ENCODE measurements at regions not wholly inside any gene's neighbourhood (a gene's known extent, or its start where the extent isn't known, plus 50 kb on each side); places are given as distances from the start of the nearest gene placed in this dataset.

GRCh38 chrX:110442635-110443034, 84.0 kb downstream of the RTL9 start:
- H4K20me1 ChIP-seq (ENCODE audit: insufficient read depth, low read length) = no peaks in the 10 kb centered on the region
- no peak overlapping the region for H2AFZ ChIP-seq (ENCODE audit: low read length)
- no peaks in the 10 kb centered on the region for H3K9me2 ChIP-seq (ENCODE audit: low read depth, low read length)
- H3K36me3 ChIP-seq (ENCODE audit: insufficient read depth, low read length) = no peaks in the 10 kb centered on the region
- no peak overlapping the region for H3K4me3 ChIP-seq (ENCODE audit: low read depth, low read length, poor library complexity, severe bottlenecking)
- no peaks in the 10 kb centered on the region for H3F3A ChIP-seq (ENCODE audit: insufficient read depth, low read length)
- H3K4me1 ChIP-seq (ENCODE audit: insufficient read depth, low read length, severe bottlenecking) = no peaks in the 10 kb centered on the region
- H3K79me2 ChIP-seq (ENCODE audit: insufficient read depth, low read length) = no peaks in the 10 kb centered on the region
- H3K27me3 ChIP-seq (ENCODE audit: insufficient read depth, low read length) = no peaks in the 10 kb centered on the region
- H3K9ac ChIP-seq (ENCODE audit: low read length) = no peak overlapping the region
- no peak for TF ChIP-seq EZH2 (IDR thresholded peaks at IDR 0.05; ENCODE audit: borderline replicate concordance, low read length)
- peak; percentile 25; the same call in 1 of the 2 replicates for TF ChIP-seq CTCF (IDR thresholded peaks at IDR 0.05; ENCODE audit: low read length)
- no peak overlapping the region for H3K4me2 ChIP-seq (ENCODE audit: low read length)
- no peak overlapping the region for H3K27ac ChIP-seq (ENCODE audit: low read depth, low read length, poor library complexity, severe bottlenecking)
- H3K9me3 ChIP-seq (ENCODE audit: low read length) = no peaks in the 10 kb centered on the region

GRCh38 chrX:110444996-110445395, 86.3 kb downstream of the RTL9 start:
- no peak overlapping the region for H3K27ac ChIP-seq (ENCODE audit: low read depth, low read length, poor library complexity, severe bottlenecking)
- no peaks in the 10 kb centered on the region for H4K20me1 ChIP-seq (ENCODE audit: insufficient read depth, low read length)
- TF ChIP-seq CTCF (IDR thresholded peaks at IDR 0.05; ENCODE audit: low read length) (no peak), EZH2 (IDR thresholded peaks at IDR 0.05; ENCODE audit: borderline replicate concordance, low read length) (no peak)
- H3K9ac ChIP-seq (ENCODE audit: low read length) = no peak overlapping the region
- H3K79me2 ChIP-seq (ENCODE audit: insufficient read depth, low read length) = no peaks in the 10 kb centered on the region
- no peaks in the 10 kb centered on the region for H3K9me3 ChIP-seq (ENCODE audit: low read length)
- no peaks in the 10 kb centered on the region for H3K36me3 ChIP-seq (ENCODE audit: insufficient read depth, low read length)
- H3K4me2 ChIP-seq (ENCODE audit: low read length) = no peak overlapping the region
- no peaks in the 10 kb centered on the region for H3F3A ChIP-seq (ENCODE audit: insufficient read depth, low read length)
- H3K4me1 ChIP-seq (ENCODE audit: insufficient read depth, low read length, severe bottlenecking) = no peaks in the 10 kb centered on the region
- H3K4me3 ChIP-seq (ENCODE audit: low read depth, low read length, poor library complexity, severe bottlenecking) = no peak overlapping the region
- H3K9me2 ChIP-seq (ENCODE audit: low read depth, low read length) = no peaks in the 10 kb centered on the region
- H2AFZ ChIP-seq (ENCODE audit: low read length) = no peak overlapping the region
- H3K27me3 ChIP-seq (ENCODE audit: insufficient read depth, low read length) = no peaks in the 10 kb centered on the region

- H3K27ac ChIP-seq (ENCODE audit: low read depth, low read length, poor library complexity, severe bottlenecking) = no peak overlapping the region
Observed at GRCh38 chrX:110448459-110448858, 89.8 kb downstream of the RTL9 start.

More at GRCh38 chrX:110448459-110448858, 89.8 kb downstream of the RTL9 start:
- no peaks in the 10 kb centered on the region for H3K9me3 ChIP-seq (ENCODE audit: low read length)
- H3K4me2 ChIP-seq (ENCODE audit: low read length) = no peak overlapping the region
- H3K9ac ChIP-seq (ENCODE audit: low read length) = no peak overlapping the region
- no peak for TF ChIP-seq EZH2 (IDR thresholded peaks at IDR 0.05; ENCODE audit: borderline replicate concordance, low read length)
- TF ChIP-seq CTCF (IDR thresholded peaks at IDR 0.05; ENCODE audit: low read length) = no peak
- H4K20me1 ChIP-seq (ENCODE audit: insufficient read depth, low read length) = no peaks in the 10 kb centered on the region
- H3K36me3 ChIP-seq (ENCODE audit: insufficient read depth, low read length) = no peaks in the 10 kb centered on the region
- no peaks in the 10 kb centered on the region for H3F3A ChIP-seq (ENCODE audit: insufficient read depth, low read length)
- H3K4me3 ChIP-seq (ENCODE audit: low read depth, low read length, poor library complexity, severe bottlenecking) = no peak overlapping the region
- no peaks in the 10 kb centered on the region for H3K9me2 ChIP-seq (ENCODE audit: low read depth, low read length)
- H3K79me2 ChIP-seq (ENCODE audit: insufficient read depth, low read length) = no peaks in the 10 kb centered on the region
- no peak overlapping the region for H2AFZ ChIP-seq (ENCODE audit: low read length)
- no peaks in the 10 kb centered on the region for H3K27me3 ChIP-seq (ENCODE audit: insufficient read depth, low read length)
- no peaks in the 10 kb centered on the region for H3K4me1 ChIP-seq (ENCODE audit: insufficient read depth, low read length, severe bottlenecking)
